ENCODE measurements at regions not wholly inside any gene's neighbourhood (a gene's known extent, or its start where the extent isn't known, plus 50 kb on each side); places are given as distances from the start of the nearest gene placed in this dataset.

GRCh38 chr16:5900046-5900445 lies 802.5 kb upstream of the EEF2KMT start:
- no peak for DNase-seq (ENCODE audit: low read depth)

DNA sequence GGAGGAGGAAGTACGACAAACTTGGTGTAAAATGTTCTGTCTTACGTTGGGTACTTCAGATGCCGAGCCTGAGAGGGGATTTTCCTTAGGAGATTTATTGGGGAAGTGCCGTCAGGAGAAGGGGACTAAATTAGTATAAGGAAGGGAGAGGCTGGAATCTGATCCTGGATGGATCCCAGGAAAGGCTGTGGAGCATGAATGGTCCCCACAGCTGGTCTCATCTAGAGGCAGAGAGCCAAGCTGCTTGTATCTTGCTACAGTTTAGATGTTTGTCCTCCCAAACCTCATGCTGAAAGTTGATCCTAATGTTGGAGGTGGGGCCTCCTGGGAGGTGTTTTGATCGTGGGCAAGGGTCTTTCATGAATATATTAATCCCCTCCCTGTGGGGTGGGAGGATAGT lies 798.4 kb upstream of the EEF2KMT start:
- no peak for DNase-seq (ENCODE audit: low read depth)

DNA sequence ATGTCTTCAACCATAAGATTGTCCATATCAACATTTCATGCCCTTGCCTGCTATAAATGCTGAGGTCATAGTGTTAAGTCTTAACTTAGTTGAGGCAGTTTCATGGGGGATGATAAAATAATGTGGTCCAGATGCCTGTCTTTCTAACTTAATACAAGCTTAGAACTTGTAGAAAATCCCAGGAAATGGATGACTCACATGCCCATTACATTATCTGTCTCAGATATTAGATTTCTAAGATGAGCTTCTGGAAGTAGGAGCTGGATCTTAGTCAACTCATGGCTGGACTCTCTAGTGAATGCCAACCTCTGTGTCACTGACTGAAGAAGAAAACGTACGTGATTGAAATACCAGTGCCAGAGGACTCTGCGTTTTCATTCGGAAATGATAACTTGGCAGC lies 797.5 kb upstream of the EEF2KMT start:
- DNase-seq (ENCODE audit: low read depth) = no peak

- DNase-seq (ENCODE audit: low read depth) = no peak
Observed at GRCh38 chr16:5891296-5891695, 793.7 kb upstream of the EEF2KMT start.

- DNase-seq (ENCODE audit: low read depth) = no peak
Observed at GRCh38 chr16:5885521-5885920, 787.9 kb upstream of the EEF2KMT start.

DNA sequence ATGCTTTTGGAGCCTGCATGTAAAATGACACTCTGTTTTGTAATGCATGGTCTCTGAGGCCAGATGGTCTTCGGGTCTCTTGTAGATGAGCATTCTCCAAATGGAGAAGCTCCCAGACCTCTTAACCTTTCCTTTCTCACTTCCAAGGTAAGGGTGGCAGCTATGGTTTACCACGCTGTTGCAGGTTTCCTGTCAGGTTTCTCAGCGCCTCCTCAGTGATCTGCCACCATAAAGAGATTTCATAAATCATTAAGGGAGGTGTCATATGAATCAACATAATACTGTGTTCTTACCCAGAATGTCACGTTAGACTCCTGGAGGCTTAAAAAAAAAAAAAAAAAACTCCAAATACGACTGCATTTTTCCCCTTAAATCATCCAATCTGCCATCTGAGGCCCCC lies 787.4 kb upstream of the EEF2KMT start:
- no peak for DNase-seq (ENCODE audit: low read depth)

GRCh38 chr16:5884339-5884738 lies 786.7 kb upstream of the EEF2KMT start:
- DNase-seq (ENCODE audit: low read depth) = no peak

GRCh38 chr16:5882087-5882640 lies 784.6 kb upstream of the EEF2KMT start:
- no peak for DNase-seq (ENCODE audit: low read depth)

- DNase-seq (ENCODE audit: low read depth) = no peak
Observed at GRCh38 chr16:5875416-5875815, 777.8 kb upstream of the EEF2KMT start.

DNA sequence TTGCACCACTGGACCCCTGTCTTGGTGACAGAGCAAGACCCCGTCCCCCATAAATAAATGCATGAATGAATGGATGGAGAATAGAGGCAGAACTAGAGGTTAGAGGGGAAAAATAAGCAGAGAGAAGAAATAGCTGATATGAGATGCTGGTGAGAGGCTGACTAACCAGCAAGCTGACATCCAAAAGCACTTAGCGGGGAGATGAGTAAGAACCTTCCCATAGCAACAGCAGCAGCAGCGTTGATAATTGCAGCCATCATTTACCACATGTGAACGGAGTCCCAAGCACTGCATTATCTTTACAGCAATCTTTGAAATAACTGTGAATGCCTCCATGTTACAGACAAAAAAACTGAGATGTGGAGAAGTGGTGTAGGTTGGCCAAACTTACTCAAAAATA lies 777.3 kb upstream of the EEF2KMT start:
- no peak for DNase-seq (ENCODE audit: low read depth)

DNA sequence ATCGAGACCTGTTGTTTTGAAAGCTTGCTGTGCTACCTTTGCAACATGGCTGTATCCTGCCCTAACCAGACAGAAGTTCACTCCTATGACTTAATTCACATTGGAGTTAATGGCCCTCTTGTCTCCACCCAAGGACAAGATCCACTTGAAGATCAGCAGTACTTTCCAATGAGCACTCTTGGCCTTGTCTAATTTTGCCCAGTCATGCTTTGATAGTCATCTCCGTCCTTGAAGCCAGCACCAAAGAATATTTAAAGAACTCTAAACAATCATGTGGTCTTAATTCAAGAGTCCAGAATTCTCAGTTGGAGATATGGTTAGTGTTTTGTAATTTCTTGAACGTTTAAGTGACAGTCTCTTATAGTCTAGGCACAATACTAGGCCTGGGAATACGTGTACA lies 775.6 kb upstream of the EEF2KMT start:
- no peak for DNase-seq (ENCODE audit: low read depth)

DNA sequence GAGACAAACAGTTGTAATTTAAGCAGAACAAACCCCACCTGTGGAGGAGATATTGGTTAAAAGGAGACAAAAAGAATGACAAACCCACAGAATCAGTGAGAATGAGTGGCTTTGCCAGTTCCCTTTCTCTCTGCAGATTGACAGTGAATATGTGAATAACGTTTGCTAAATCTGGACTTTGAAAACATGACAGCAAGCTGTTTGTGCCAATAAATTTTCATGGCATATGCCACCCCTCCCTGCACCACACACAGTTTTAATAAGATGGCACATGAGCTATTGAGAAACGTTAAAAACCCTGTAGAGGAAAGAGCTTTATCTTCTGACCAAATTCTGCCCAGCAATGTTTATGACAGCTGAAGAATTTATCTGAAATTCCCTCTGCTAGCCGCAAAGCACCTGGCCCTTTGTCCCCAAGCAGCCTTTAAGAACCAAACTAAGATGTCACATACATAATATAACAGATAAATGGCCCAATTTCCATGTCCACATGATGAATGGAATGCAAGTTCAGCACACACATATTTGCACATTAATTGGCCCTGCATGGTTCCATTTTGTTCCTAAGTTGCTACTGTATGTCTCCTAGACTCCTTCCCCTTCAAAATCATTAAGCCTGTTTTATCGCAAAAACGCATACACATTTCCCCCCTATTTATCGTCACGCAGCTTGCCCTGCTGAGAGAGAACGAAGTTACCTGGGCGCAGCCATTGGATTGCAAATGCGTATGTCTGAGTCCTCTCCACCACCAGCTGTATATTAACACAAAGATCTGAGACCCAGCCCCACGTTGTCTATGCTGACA lies 773.5 kb upstream of the EEF2KMT start:
- no peak for DNase-seq (ENCODE audit: low read depth)

- no peak for DNase-seq (ENCODE audit: low read depth)
Observed at GRCh38 chr16:5867250-5867649, 769.7 kb upstream of the EEF2KMT start.

- no peak for DNase-seq (ENCODE audit: low read depth)
Observed at GRCh38 chr16:5865236-5865635, 767.6 kb upstream of the EEF2KMT start.

DNA sequence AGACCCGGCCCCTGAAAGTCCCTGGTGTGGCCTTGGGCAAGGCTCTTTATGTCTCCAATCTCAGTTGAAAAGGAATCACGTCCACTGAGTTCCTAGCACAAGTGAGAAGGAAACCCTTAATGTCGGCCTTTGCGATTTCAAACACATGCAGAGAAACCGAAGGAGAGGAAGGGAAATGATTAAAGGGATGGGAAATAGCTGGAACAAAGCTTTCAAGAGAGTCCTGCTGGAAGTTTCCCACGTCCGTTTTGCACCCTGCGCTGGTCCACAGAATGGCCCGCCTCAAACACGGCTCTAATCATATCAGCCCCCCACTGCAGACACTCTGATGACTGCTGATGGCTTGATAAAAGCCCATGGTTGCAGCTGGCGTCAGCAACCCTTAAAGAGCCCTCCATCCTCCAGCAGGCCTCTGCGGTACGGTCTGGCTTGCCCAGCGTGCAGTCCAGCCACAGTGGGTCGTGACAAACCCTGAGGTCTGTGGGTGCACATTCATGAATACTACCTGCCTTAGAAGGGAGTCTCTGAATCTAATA lies 765.5 kb upstream of the EEF2KMT start:
- DNase-seq (ENCODE audit: low read depth) = no peak

- DNase-seq (ENCODE audit: low read depth) = no peak
Observed at GRCh38 chr16:5862103-5862840, 764.7 kb upstream of the EEF2KMT start.

DNA sequence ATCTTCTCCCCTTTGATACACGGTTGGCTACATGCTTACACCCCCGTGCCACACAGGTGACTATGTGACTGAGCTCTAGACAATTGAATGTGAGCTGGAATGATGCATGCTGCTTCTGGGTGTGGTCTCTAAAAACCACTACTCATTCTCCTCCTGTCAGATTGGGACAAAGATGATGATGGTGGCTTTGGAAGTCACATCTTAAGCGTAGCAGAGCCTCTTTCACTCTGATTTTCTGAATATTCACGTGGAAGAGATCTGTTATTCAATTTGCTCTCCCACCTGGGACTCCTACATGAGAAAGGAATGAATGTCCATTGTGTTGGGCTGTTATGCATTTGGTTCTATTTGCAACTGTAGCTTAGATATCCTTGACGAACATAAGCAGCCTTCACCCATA lies 763.6 kb upstream of the EEF2KMT start:
- DNase-seq (ENCODE audit: low read depth) = no peak

DNA sequence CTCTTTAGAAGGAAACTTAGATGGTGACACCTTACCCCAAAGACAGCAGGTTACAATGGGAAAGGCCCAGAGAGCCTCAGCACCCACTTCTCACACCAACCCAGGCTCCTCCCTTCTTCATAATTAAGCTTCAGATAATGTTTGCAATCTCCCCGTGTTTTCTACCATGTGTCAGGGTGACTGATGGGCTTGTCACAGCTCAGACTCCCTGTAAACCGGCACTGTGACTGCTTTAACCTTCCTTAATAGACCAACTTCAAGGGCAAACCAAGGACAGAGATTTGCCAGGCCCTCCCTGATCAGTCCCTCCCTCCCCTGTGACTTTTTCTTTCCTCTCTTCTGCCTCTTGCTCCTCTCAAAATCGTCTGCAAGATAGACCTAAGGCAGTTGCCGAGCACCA lies 760.6 kb upstream of the EEF2KMT start:
- DNase-seq (ENCODE audit: low read depth) = no peak

GRCh38 chr16:5854027-5854426 lies 756.4 kb upstream of the EEF2KMT start:
- no peak for DNase-seq (ENCODE audit: low read depth)

DNA sequence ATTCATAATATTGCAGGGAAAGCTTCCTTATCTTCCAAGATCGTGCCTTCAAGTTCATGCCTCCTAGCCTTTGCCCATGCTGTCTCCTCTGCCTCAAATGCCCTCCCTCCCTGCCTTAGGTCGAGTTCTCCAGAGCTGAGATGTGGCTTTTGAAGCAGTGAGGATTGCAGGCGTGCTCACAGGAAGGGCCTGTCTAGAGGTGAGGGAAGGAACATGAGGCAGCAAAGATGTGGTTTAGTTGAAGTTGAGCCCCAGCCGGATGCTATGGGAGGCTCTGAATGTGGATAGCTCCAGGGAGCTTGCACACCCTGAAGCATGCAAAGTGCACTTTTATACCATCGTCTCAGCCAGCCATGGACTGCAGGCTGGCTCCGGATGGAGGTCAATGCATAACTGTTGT lies 754.6 kb upstream of the EEF2KMT start:
- no peak for DNase-seq (ENCODE audit: low read depth)

DNA sequence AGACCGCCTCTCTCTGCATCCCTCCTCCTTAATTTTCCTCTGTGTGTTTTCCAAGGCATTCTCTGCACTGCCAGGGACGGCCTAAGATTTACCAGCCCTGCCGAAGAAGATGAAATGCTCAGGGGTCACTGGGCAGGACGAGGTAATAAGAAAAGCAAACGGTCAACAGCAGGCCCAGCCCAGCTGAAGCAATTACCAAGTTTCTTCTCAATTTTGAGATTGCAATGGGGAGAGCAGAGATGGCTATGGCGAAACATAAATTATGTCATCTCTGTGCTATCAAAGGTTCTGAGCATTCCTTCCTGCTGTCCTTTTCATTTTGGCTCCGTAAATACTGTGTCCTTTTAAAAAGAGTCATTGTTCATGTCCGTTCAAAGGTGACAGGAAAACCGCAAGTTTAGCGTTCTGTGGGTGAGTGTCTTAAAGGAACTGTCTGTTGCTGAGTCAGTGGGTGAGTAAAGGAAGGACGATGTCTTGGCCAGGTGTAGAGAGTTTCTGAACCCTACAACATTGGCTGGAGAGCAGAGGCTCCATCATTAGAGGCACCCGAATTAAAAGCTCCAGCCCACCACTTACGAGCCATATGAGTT lies 753.9 kb upstream of the EEF2KMT start:
- no peak for DNase-seq (ENCODE audit: low read depth)

DNA sequence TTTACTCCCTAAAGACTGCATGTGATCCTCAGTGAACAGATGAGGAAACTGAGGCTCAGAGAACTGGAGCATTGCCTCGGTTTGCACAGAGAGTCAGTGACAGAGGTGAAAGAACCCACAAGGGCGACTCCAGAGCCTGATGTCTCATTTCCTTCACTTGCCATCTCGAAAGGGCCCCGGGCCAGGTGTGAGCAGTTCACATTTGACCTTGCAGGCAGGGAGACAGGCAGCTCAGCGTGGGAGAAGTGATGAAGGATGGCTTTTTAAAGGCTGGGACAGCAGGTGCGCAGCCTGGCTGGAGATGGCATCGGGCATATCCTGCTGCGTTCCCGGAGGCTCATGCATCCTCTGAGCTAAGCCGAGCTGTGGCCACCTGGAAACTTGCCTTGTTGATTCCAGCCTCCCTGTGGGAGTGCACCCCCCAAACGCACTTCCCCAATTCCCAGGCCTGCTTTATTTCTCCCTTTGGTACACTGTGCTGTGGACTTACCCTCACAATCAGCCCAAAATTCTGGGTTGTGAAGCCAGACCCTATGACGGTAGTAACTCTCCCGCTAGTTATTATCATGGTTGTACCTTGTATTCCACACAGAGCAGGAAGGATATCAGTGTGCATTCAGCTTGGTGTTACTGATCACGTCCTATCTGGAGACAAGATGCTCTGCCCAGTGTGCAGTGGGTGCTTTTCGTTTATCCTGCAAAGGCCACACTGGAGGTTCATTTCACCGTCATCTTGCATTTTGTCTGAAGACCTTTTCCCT lies 753.2 kb upstream of the EEF2KMT start:
- no peak for DNase-seq (ENCODE audit: low read depth)

All from fibroblast of gingiva (primary cell).